MM.1S (cell line): ENCODE measurements at regions not wholly inside any gene's neighbourhood (a gene's known extent, or its start where the extent isn't known, plus 50 kb on each side); places are given as distances from the start of the nearest gene placed in this dataset.

Experiments
- DNase-seq: peaks from one replicate; pipeline ENCODE4 v3.0.0-alpha.2; 2015
- H2AFZ ChIP-seq: fragments of 300-600 bp; sonication (generic); 2 replicates; pipeline ENCODE4 v1.6.0; 2016; ENCODE audit warnings: antibody characterized with exemption, low read length
- H3F3A ChIP-seq: fragments of 300-600 bp; sonication (generic); 2 replicates; pipeline ENCODE4 v1.6.1; 2016; ENCODE audit warnings: mild to moderate bottlenecking, antibody characterized with exemption, low read length, moderate library complexity, mixed read lengths; ENCODE audit not compliant: insufficient read depth
- H3K27ac ChIP-seq: fragments of 300-600 bp; sonication (generic); 2 replicates; pipeline ENCODE4 v1.5.1; 2016; ENCODE audit warnings: mild to moderate bottlenecking, low read length
- H3K27me3 ChIP-seq: fragments of 300-600 bp; sonication (generic); replicated peaks from 2 replicates; pipeline ENCODE4 v1.6.0; 2016; ENCODE audit warnings: low read length; ENCODE audit not compliant: insufficient read depth
- H3K36me3 ChIP-seq: fragments of 300-600 bp; sonication (generic); replicated peaks from 2 replicates; pipeline ENCODE4 v1.6.1; 2016; ENCODE audit warnings: mild to moderate bottlenecking, low read length, mixed read lengths; ENCODE audit not compliant: insufficient read depth
- H3K4me1 ChIP-seq: fragments of 300-600 bp; sonication (generic); 2 replicates; pipeline ENCODE4 v1.6.1; 2016; ENCODE audit warnings: low read length, mixed read lengths
- H3K4me2 ChIP-seq: fragments of 300-600 bp; sonication (generic); 2 replicates; pipeline ENCODE4 v1.6.0; 2016; ENCODE audit warnings: low read depth, low read length
- H3K4me3 ChIP-seq: fragments of 300-600 bp; sonication (generic); 2 replicates; pipeline ENCODE4 v1.5.1; 2016; ENCODE audit warnings: low read length, mixed read lengths
- H3K79me2 ChIP-seq: fragments of 300-600 bp; sonication (generic); 2 replicates; pipeline ENCODE4 v1.6.1; 2016; ENCODE audit warnings: mixed run types, low read length, mixed read lengths
- H3K9ac ChIP-seq: fragments of 300-600 bp; sonication (generic); 2 replicates; pipeline ENCODE4 v1.6.1; 2016; ENCODE audit warnings: low read length, mixed read lengths
- H3K9me2 ChIP-seq: fragments of 300-600 bp; sonication (generic); replicated peaks from 2 replicates; pipeline ENCODE4 v1.6.1; 2016; ENCODE audit warnings: mild to moderate bottlenecking, low read length, mixed read lengths; ENCODE audit not compliant: insufficient read depth
- H3K9me3 ChIP-seq: fragments of 300-600 bp; sonication (generic); replicated peaks from 2 replicates; pipeline ENCODE4 v1.6.1; 2016; ENCODE audit warnings: mild to moderate bottlenecking, low read length, mixed read lengths; ENCODE audit not compliant: insufficient read depth
- H4K20me1 ChIP-seq: fragments of 300-600 bp; sonication (generic); 2 replicates; pipeline ENCODE4 v1.6.1; 2016; ENCODE audit warnings: mild to moderate bottlenecking, low read length, moderate library complexity, mixed read lengths; ENCODE audit not compliant: insufficient read depth
- CTCF ChIP-seq: fragments of 300-600 bp; sonication (generic); IDR thresholded peaks from 2 replicates; pipeline ENCODE4 v1.5.1; 2016; ENCODE audit warnings: antibody characterized with exemption, low read length, mixed read lengths
- EZH2 ChIP-seq: fragments of 300-600 bp; sonication (generic); optimal IDR thresholded peaks from 2 replicates; pipeline ENCODE3; 2017; ENCODE audit warnings: low read depth, mild to moderate bottlenecking, antibody characterized with exemption, low read length, mixed read lengths
- EZH2phosphoT487 ChIP-seq: fragments of 300-600 bp; sonication (generic); IDR thresholded peaks from 2 replicates; pipeline ENCODE4 v1.6.1; 2018; ENCODE audit warnings: antibody characterized with exemption, low read length

GRCh38 chr6:82690283-82690682, 326.7 kb downstream of the TPBG start:
- no peaks in the 10 kb centered on the region for H4K20me1 ChIP-seq
- H3F3A ChIP-seq, result no peaks in the 10 kb centered on the region
- no peak overlapping the region for H3K4me3 ChIP-seq
- TF ChIP-seq EZH2 (no peak), EZH2phosphoT487 (no peak), CTCF (no peak)
- no peak overlapping the region for H2AFZ ChIP-seq
- H3K4me2 ChIP-seq, result no peak overlapping the region
- DNase-seq, result no peak
- no peaks in the 10 kb centered on the region for H3K79me2 ChIP-seq
- H3K4me1 ChIP-seq, result no peaks in the 10 kb centered on the region
- H3K9me2 ChIP-seq, result no peaks in the 10 kb centered on the region
- no peak overlapping the region for H3K9ac ChIP-seq
- no peak overlapping the region for H3K27ac ChIP-seq
- H3K9me3 ChIP-seq, result no peaks in the 10 kb centered on the region
- H3K27me3 ChIP-seq, result no peaks in the 10 kb centered on the region
- no peaks in the 10 kb centered on the region for H3K36me3 ChIP-seq

- no peaks in the 10 kb centered on the region for H3K9me2 ChIP-seq
- no peak overlapping the region for H2AFZ ChIP-seq
- no peaks in the 10 kb centered on the region for H3K79me2 ChIP-seq
- H3F3A ChIP-seq, result no peaks in the 10 kb centered on the region
- TF ChIP-seq EZH2phosphoT487 (no peak), EZH2 (no peak), CTCF (no peak)
- no peaks in the 10 kb centered on the region for H3K9me3 ChIP-seq
- no peak for DNase-seq
- H3K4me3 ChIP-seq, result no peak overlapping the region
- H3K4me1 ChIP-seq, result no peaks in the 10 kb centered on the region
- H3K9ac ChIP-seq, result no peak overlapping the region
- H3K27me3 ChIP-seq, result no peaks in the 10 kb centered on the region
- no peak overlapping the region for H3K4me2 ChIP-seq
- H3K27ac ChIP-seq, result no peak overlapping the region
- H4K20me1 ChIP-seq, result no peaks in the 10 kb centered on the region
- H3K36me3 ChIP-seq, result no peaks in the 10 kb centered on the region
Measured at GRCh38 chr6:82691997-82692396, 328.4 kb downstream of the TPBG start.

GRCh38 chr6:82693094-82693493, 329.5 kb downstream of the TPBG start:
- TF ChIP-seq CTCF (no peak), EZH2 (no peak), EZH2phosphoT487 (no peak)
- DNase-seq, result no peak

GRCh38 chr6:82701341-82701740, 337.7 kb downstream of the TPBG start:
- H3K4me3 ChIP-seq, result no peak overlapping the region
- no peak overlapping the region for H3K27ac ChIP-seq
- no peaks in the 10 kb centered on the region for H3F3A ChIP-seq
- H3K9me2 ChIP-seq, result no peaks in the 10 kb centered on the region
- no peak overlapping the region for H2AFZ ChIP-seq
- H3K27me3 ChIP-seq, result no peaks in the 10 kb centered on the region
- DNase-seq, result no peak
- H3K9ac ChIP-seq, result no peak overlapping the region
- H3K4me1 ChIP-seq, result no peaks in the 10 kb centered on the region
- no peaks in the 10 kb centered on the region for H3K9me3 ChIP-seq
- no peak overlapping the region for H3K4me2 ChIP-seq
- no peaks in the 10 kb centered on the region for H3K36me3 ChIP-seq
- TF ChIP-seq EZH2, result no peak
- TF ChIP-seq EZH2phosphoT487, result no peak
- no peak for TF ChIP-seq CTCF
- H3K79me2 ChIP-seq, result no peaks in the 10 kb centered on the region
- H4K20me1 ChIP-seq, result no peaks in the 10 kb centered on the region

More at GRCh38 chr6:82693094-82693493, 329.5 kb downstream of the TPBG start:
- Histone ChIP-seq H3K79me2 (no peaks in the 10 kb centered on the region), H3F3A (no peaks in the 10 kb centered on the region), H3K4me3 (no peak overlapping the region), H4K20me1 (no peaks in the 10 kb centered on the region), H3K27ac (no peak overlapping the region), H3K4me2 (no peak overlapping the region), H3K4me1 (no peaks in the 10 kb centered on the region), H3K27me3 (no peaks in the 10 kb centered on the region), H3K9me3 (no peaks in the 10 kb centered on the region), H3K36me3 (no peaks in the 10 kb centered on the region), H2AFZ (no peak overlapping the region), H3K9me2 (no peaks in the 10 kb centered on the region), H3K9ac (no peak overlapping the region)
